Breast epithelium (tissue), 3 donors: ENCODE measurements at regions not wholly inside any gene's neighbourhood (a gene's known extent, or its start where the extent isn't known, plus 50 kb on each side); places are given as distances from the start of the nearest gene placed in this dataset.

ENCODE experiments used
- CTCF ChIP-seq, 3 donors: fragments of 450-650 bp; IDR thresholded peaks; one replicate each; pipeline ENCODE4 v1.5.1; 2016 to 2017; ENCODE audit warnings: antibody characterized with exemption in 3 of 3, mild to moderate bottlenecking in 3 of 3, moderate library complexity in 3 of 3
- POLR2A ChIP-seq: fragments of 450-650 bp; IDR thresholded peaks from one replicate; pipeline ENCODE4 v1.6.1; 2016; ENCODE audit warnings: antibody characterized with exemption, mild to moderate bottlenecking, moderate library complexity
- POLR2AphosphoS5 ChIP-seq, 3 donors: sonication (generic); formaldehyde crosslinking; IDR thresholded peaks; one replicate each; pipeline ENCODE4 v1.6.1; 2017; ENCODE audit warnings: antibody characterized with exemption in 3 of 3

GRCh38 chr2:234436482-234436837, 60.4 kb downstream of the ARL4C start:
- TF ChIP-seq POLR2A (no peak), CTCF (IDR thresholded peaks at IDR 0.05) (no peak), POLR2AphosphoS5 (IDR thresholded peaks at IDR 0.05) (no peak)
